ENCODE measurements at regions not wholly inside any gene's neighbourhood (a gene's known extent, or its start where the extent isn't known, plus 50 kb on each side); places are given as distances from the start of the nearest gene placed in this dataset.

DNA sequence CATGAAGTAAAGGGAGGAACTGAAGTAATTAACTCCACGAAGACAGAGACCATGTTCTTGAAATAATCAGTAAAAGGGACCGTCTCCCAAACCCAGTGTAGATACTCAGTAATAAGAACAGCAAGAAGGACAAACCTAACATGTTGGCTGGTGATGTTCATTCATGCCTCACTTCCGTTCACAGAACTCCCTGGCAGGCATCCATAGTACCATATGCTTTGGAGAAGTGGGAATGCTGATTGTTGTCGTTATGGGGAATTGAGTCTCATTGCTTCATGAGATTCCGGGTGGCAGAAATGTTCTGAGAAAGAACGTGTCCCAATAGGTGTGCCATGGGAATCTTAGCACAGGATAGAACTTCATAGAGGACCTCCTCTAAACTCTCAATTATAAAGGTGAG is 452.3 kb downstream of the ZSWIM6 start:
- peaks cover 9% of the 10 kb centered on the region; the same call in 1 of the 2 replicates for H3K27me3 ChIP-seq (ENCODE audit: insufficient read depth, low read length)
- no peak overlapping the region for H2AFZ ChIP-seq (ENCODE audit: low read length, unreplicated experiment)
- no peaks in the 10 kb centered on the region for H3K79me2 ChIP-seq (ENCODE audit: control insufficient read depth, insufficient read depth, low read length, unreplicated experiment)
- no peaks in the 10 kb centered on the region for H3K36me3 ChIP-seq (ENCODE audit: insufficient read depth, low read length)
- H3K4me3 ChIP-seq (ENCODE audit: low read depth, low read length), result no peak overlapping the region
- H3K27ac ChIP-seq (ENCODE audit: low read depth, low read length), result no peak overlapping the region
- no peaks in the 10 kb centered on the region for H3K4me1 ChIP-seq (ENCODE audit: control insufficient read depth, insufficient read depth, low read length, unreplicated experiment)

DNA sequence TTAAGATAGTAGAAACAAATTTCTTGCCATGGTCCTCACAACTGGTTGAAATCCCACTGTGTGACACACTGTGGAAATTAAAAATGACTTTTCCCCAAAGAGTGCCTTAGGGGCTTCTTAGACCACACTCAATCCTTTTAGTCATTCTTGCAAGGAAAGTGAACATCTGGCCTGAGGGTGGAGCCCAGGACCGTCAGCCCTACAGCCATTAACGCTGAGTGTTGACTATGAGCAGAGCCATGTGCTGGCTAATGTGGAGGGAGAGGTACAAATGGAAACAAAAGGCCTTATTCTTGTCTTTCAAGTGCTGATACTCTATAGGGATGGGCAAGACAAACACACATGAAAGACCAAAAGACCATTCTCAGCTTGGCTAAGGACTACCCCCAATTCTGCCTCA is 456.5 kb downstream of the ZSWIM6 start:
- no peaks in the 10 kb centered on the region for H3K4me1 ChIP-seq (ENCODE audit: control insufficient read depth, insufficient read depth, low read length, unreplicated experiment)
- no peak overlapping the region for H3K27ac ChIP-seq (ENCODE audit: low read depth, low read length)
- no peaks in the 10 kb centered on the region for H3K79me2 ChIP-seq (ENCODE audit: control insufficient read depth, insufficient read depth, low read length, unreplicated experiment)
- no peaks in the 10 kb centered on the region for H3K36me3 ChIP-seq (ENCODE audit: insufficient read depth, low read length)
- 0 out of 2 replicates have a peak, but pooled peaks cover 4% of the 10 kb centered on the region for H3K27me3 ChIP-seq (ENCODE audit: insufficient read depth, low read length)
- H3K4me3 ChIP-seq (ENCODE audit: low read depth, low read length), result no peak overlapping the region
- H2AFZ ChIP-seq (ENCODE audit: low read length, unreplicated experiment), result no peak overlapping the region

DNA sequence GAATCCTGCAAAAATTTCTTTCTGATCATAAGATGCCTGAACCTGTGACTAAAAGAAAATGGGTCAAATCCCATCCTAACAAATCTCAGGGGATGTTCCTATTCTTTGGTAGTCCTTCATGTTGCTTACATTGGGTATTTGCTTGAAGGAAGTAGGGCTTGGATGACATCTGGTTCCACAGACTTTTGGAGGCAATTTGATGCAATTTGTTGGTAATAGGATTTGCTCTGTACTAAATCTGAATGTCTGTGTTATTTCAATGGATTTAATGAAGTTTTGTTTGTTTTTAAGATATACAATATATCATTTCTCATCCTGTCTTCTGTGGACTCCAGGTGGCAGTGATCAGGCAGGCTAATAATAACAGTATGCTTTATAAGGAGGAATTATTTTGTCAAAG is 457.9 kb downstream of the ZSWIM6 start:
- H3K27ac ChIP-seq (ENCODE audit: low read depth, low read length), result no peak overlapping the region
- 0 out of 2 replicates have a peak, but pooled peaks cover 4% of the 10 kb centered on the region for H3K27me3 ChIP-seq (ENCODE audit: insufficient read depth, low read length)
- no peaks in the 10 kb centered on the region for H3K79me2 ChIP-seq (ENCODE audit: control insufficient read depth, insufficient read depth, low read length, unreplicated experiment)
- H2AFZ ChIP-seq (ENCODE audit: low read length, unreplicated experiment), result no peak overlapping the region
- no peak overlapping the region for H3K4me3 ChIP-seq (ENCODE audit: low read depth, low read length)
- H3K36me3 ChIP-seq (ENCODE audit: insufficient read depth, low read length), result no peaks in the 10 kb centered on the region
- no peaks in the 10 kb centered on the region for H3K4me1 ChIP-seq (ENCODE audit: control insufficient read depth, insufficient read depth, low read length, unreplicated experiment)

DNA sequence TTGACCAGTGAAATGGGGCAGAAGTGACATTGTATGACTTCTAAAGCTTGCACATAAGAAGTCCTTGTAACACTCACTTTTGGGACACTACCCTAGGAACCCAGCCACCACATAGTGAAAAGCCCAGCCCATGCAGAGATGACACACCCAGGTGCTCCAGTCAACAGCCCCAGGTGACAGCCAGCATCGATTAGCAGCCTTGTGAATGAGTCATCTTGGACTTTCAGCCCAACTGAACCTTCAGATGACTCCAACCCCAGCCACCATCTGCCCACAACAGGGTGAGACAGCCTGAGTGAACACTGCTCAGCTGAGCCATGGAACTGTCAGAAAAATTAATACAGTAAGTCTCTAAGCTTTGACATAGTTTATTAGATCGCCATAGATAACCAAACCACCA is 458.6 kb downstream of the ZSWIM6 start:
- no peaks in the 10 kb centered on the region for H3K79me2 ChIP-seq (ENCODE audit: control insufficient read depth, insufficient read depth, low read length, unreplicated experiment)
- 0 out of 2 replicates have a peak, but pooled peaks cover 4% of the 10 kb centered on the region for H3K27me3 ChIP-seq (ENCODE audit: insufficient read depth, low read length)
- no peak overlapping the region for H2AFZ ChIP-seq (ENCODE audit: low read length, unreplicated experiment)
- H3K27ac ChIP-seq (ENCODE audit: low read depth, low read length), result no peak overlapping the region
- H3K36me3 ChIP-seq (ENCODE audit: insufficient read depth, low read length), result no peaks in the 10 kb centered on the region
- no peaks in the 10 kb centered on the region for H3K4me1 ChIP-seq (ENCODE audit: control insufficient read depth, insufficient read depth, low read length, unreplicated experiment)
- H3K4me3 ChIP-seq (ENCODE audit: low read depth, low read length), result no peak overlapping the region

DNA sequence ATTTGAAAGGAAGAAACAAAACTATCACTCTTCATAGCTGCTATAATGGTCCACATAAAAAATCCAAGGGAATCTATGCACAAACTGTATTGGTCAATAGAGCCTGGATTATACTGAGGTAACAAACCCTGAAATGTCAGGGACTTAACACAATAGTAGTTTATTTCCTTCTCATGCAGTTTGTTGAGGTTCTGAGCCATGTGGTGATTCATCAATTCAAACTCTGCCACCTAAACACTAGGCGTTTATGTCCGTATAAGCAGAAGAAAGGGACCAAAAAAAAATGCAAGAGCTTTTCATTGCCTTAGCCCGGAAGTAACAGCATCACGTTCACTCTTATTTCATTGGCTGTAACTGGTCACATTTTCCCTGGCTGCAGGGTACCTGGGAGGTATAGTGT is 464.7 kb downstream of the ZSWIM6 start:
- Histone ChIP-seq H3K27ac (ENCODE audit: low read depth, low read length) (no peak overlapping the region), H3K79me2 (ENCODE audit: control insufficient read depth, insufficient read depth, low read length, unreplicated experiment) (no peaks in the 10 kb centered on the region), H3K4me3 (ENCODE audit: low read depth, low read length) (no peak overlapping the region), H3K36me3 (ENCODE audit: insufficient read depth, low read length) (no peaks in the 10 kb centered on the region), H3K27me3 (ENCODE audit: insufficient read depth, low read length) (peaks cover 10% of the 10 kb centered on the region; the same call in 1 of the 2 replicates), H2AFZ (ENCODE audit: low read length, unreplicated experiment) (no peak overlapping the region), H3K4me1 (ENCODE audit: control insufficient read depth, insufficient read depth, low read length, unreplicated experiment) (no peaks in the 10 kb centered on the region)

DNA sequence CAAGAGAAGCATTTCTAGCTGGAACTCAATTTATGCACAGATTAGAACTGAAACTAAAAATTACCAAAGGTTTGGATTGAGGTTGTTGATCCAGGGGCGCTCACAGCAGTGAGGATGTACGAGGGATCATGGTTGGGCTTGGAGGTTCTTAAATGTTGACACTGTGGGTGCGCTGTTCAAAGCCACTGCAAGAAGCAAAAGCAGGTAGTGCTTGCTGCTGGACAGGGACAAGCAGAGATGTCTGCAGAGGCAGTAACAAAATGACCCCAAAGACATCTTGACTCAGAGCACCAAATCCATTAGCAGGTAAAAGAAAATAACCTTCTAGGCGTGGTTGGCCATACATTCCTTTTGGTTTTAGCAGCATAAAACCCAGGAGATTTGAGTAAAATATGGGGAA is 468.4 kb downstream of the ZSWIM6 start:
- Histone ChIP-seq H3K27ac (ENCODE audit: low read depth, low read length) (no peak overlapping the region), H3K36me3 (ENCODE audit: insufficient read depth, low read length) (no peaks in the 10 kb centered on the region), H3K79me2 (ENCODE audit: control insufficient read depth, insufficient read depth, low read length, unreplicated experiment) (no peaks in the 10 kb centered on the region), H3K27me3 (ENCODE audit: insufficient read depth, low read length) (peaks cover 19% of the 10 kb centered on the region), H2AFZ (ENCODE audit: low read length, unreplicated experiment) (no peak overlapping the region), H3K4me3 (ENCODE audit: low read depth, low read length) (no peak overlapping the region), H3K4me1 (ENCODE audit: control insufficient read depth, insufficient read depth, low read length, unreplicated experiment) (peaks cover 3% of the 10 kb centered on the region)

DNA sequence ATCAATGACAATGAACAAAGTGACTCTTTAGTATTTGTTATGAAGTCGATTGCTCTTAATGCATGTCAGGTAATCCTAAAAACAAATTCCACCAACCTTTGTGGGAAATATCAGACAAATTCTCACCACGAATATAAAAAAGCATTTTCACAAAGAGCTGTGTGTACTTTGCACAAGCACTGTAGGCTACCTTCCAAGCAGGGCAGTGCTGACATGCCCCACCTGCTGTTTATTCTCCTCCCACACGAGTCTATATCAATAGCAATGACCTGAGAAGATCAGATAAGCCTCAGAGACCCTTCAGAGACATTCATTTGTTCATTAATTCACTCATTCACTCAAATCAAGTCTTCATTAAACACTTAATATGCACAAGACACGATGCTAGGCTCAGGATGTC is 469.1 kb downstream of the ZSWIM6 start:
- no peaks in the 10 kb centered on the region for H3K36me3 ChIP-seq (ENCODE audit: insufficient read depth, low read length)
- no peak overlapping the region for H2AFZ ChIP-seq (ENCODE audit: low read length, unreplicated experiment)
- peaks cover 3% of the 10 kb centered on the region for H3K4me1 ChIP-seq (ENCODE audit: control insufficient read depth, insufficient read depth, low read length, unreplicated experiment)
- H3K27me3 ChIP-seq (ENCODE audit: insufficient read depth, low read length), result peaks cover 19% of the 10 kb centered on the region
- no peak overlapping the region for H3K27ac ChIP-seq (ENCODE audit: low read depth, low read length)
- no peaks in the 10 kb centered on the region for H3K79me2 ChIP-seq (ENCODE audit: control insufficient read depth, insufficient read depth, low read length, unreplicated experiment)
- H3K4me3 ChIP-seq (ENCODE audit: low read depth, low read length), result no peak overlapping the region

DNA sequence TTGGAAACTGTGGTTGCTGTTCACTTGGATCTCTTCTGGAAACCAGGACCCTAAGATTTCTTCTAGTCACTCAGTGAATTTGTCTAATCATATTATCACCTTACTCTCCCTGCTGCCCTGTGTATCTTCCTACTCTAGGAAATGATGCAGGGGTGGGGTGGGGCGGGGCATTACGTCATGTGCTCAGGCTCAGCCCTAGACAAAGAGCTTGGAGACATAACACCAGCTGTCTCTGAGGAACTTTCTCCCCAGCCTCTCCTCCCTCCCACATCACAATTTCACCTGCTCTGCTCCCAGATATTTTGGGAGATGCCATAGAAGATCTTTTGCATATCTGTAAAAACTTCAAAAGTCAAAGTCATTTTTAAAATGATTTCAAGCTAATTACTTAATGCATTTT is 470.4 kb downstream of the ZSWIM6 start:
- H3K36me3 ChIP-seq (ENCODE audit: insufficient read depth, low read length), result no peaks in the 10 kb centered on the region
- H2AFZ ChIP-seq (ENCODE audit: low read length, unreplicated experiment), result no peak overlapping the region
- no peaks in the 10 kb centered on the region for H3K79me2 ChIP-seq (ENCODE audit: control insufficient read depth, insufficient read depth, low read length, unreplicated experiment)
- H3K4me1 ChIP-seq (ENCODE audit: control insufficient read depth, insufficient read depth, low read length, unreplicated experiment), result peaks cover 3% of the 10 kb centered on the region
- H3K27me3 ChIP-seq (ENCODE audit: insufficient read depth, low read length), result peaks cover 19% of the 10 kb centered on the region
- H3K4me3 ChIP-seq (ENCODE audit: low read depth, low read length), result no peak overlapping the region
- no peak overlapping the region for H3K27ac ChIP-seq (ENCODE audit: low read depth, low read length)

DNA sequence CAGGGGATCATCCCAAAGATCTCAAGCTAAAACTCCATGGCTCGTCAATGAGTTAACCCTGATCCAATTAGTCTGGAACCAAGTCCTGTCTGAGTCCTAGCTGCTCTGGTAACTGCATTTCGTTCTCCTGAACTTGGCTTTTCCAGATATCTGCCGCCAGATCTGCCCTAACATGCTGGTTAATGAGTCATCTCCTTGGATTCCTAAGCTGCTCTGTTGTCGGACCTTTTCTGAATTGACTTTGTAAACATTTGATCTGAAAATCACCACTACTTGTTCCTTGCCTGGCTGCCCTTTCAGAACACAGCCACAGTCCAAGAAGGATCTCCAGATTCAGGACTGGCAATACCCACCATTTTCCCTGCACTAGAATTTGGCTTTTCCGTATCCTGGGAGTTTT is 473.0 kb downstream of the ZSWIM6 start:
- no peaks in the 10 kb centered on the region for H3K79me2 ChIP-seq (ENCODE audit: control insufficient read depth, insufficient read depth, low read length, unreplicated experiment)
- H3K4me3 ChIP-seq (ENCODE audit: low read depth, low read length), result no peak overlapping the region
- no peak overlapping the region for H3K27ac ChIP-seq (ENCODE audit: low read depth, low read length)
- H2AFZ ChIP-seq (ENCODE audit: low read length, unreplicated experiment), result no peak overlapping the region
- H3K36me3 ChIP-seq (ENCODE audit: insufficient read depth, low read length), result no peaks in the 10 kb centered on the region
- H3K27me3 ChIP-seq (ENCODE audit: insufficient read depth, low read length), result peaks cover 14% of the 10 kb centered on the region
- peaks cover 3% of the 10 kb centered on the region for H3K4me1 ChIP-seq (ENCODE audit: control insufficient read depth, insufficient read depth, low read length, unreplicated experiment)

DNA sequence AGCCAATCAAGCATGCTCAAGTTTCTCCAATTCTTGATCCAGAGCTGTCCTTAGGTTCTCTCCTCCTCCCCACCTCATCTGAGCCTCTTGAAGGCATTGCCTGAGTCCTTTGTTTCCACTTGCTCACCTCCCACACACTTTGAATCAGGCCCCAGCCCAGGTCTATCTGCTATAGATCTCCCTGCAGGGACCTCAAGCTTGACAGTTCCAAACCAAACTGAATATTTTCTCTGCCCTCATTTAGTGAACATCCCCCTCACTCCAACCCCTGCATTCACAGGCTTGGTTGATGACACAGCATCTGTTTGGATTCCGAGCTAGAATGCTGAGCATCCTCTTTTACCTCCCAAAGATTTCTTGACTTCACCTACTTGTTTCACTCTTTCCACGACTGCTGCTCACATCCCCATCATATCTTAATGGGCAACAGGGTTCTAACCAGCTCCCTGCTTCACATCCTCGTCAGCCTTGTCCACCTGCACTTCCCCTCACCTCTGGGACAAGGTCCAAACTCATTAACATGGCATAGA is 474.5 kb downstream of the ZSWIM6 start:
- no peaks in the 10 kb centered on the region for H3K79me2 ChIP-seq (ENCODE audit: control insufficient read depth, insufficient read depth, low read length, unreplicated experiment)
- no peaks in the 10 kb centered on the region for H3K36me3 ChIP-seq (ENCODE audit: insufficient read depth, low read length)
- peaks cover 3% of the 10 kb centered on the region for H3K4me1 ChIP-seq (ENCODE audit: control insufficient read depth, insufficient read depth, low read length, unreplicated experiment)
- H3K27ac ChIP-seq (ENCODE audit: low read depth, low read length), result no peak overlapping the region
- no peak overlapping the region for H3K4me3 ChIP-seq (ENCODE audit: low read depth, low read length)
- H3K27me3 ChIP-seq (ENCODE audit: insufficient read depth, low read length), result peaks cover 14% of the 10 kb centered on the region
- H2AFZ ChIP-seq (ENCODE audit: low read length, unreplicated experiment), result no peak overlapping the region

DNA sequence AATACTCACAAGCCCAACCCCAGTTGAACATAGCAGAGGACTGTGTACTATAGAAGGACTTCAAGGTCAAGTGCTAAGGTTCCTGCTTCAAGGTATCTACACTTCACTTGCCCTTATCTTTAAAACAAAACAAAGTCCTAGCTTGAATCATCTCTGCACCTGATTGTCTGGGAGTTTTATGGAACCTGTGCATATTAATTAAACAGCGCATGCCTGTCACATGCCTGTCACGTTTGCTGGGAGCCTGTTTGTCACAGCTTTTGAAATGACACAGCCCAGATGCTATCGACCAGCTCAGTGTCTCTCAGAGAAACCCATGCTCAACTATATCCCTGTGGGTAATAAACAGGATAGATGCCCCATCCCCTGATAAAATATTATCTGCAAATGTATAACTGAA is 476.0 kb downstream of the ZSWIM6 start:
- no peak overlapping the region for H3K27ac ChIP-seq (ENCODE audit: low read depth, low read length)
- peaks cover 3% of the 10 kb centered on the region for H3K4me1 ChIP-seq (ENCODE audit: control insufficient read depth, insufficient read depth, low read length, unreplicated experiment)
- H3K79me2 ChIP-seq (ENCODE audit: control insufficient read depth, insufficient read depth, low read length, unreplicated experiment), result no peaks in the 10 kb centered on the region
- H3K27me3 ChIP-seq (ENCODE audit: insufficient read depth, low read length), result peaks cover 21% of the 10 kb centered on the region
- no peak overlapping the region for H3K4me3 ChIP-seq (ENCODE audit: low read depth, low read length)
- H3K36me3 ChIP-seq (ENCODE audit: insufficient read depth, low read length), result no peaks in the 10 kb centered on the region
- no peak overlapping the region for H2AFZ ChIP-seq (ENCODE audit: low read length, unreplicated experiment)

Data from ACC112 (cell line).